ENCODE measurements at regions not wholly inside any gene's neighbourhood (a gene's known extent, or its start where the extent isn't known, plus 50 kb on each side); places are given as distances from the start of the nearest gene placed in this dataset.

DNA sequence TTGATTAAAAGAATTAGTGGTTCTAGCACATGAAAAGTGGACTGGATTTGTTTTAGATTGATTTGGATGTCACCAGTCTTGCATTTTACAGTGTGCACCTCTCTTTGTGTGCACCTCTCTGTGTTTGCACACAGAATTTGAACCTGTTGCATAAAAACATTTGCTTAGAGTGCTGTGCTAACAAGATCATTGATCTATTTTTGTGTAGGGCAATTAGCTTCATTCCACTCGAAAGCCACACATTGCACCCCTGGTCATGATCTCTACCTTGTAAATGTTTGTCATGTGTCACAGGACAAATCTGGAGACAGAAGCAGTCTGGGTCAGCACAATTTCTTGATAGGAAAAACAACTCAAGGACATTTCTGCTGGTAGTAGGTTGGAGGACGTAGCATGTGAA lies 258.7 kb upstream of the LINC00305 start:
- TF ChIP-seq ZNF274 (IDR thresholded peaks at IDR 0.05; ENCODE audit: low read depth, low read length) (no peak), YY1 (IDR thresholded peaks at IDR 0.05; ENCODE audit: insufficient read depth, insufficient read length) (no peak), SUZ12 (IDR thresholded peaks at IDR 0.05; ENCODE audit: extremely low read depth, insufficient read depth, insufficient read length) (no peak)
